NCI-H226 (cell line): ENCODE measurements at regions not wholly inside any gene's neighbourhood (a gene's known extent, or its start where the extent isn't known, plus 50 kb on each side); places are given as distances from the start of the nearest gene placed in this dataset.

Source experiments
- DNase-seq: peaks from one replicate; pipeline ENCODE4 v3.0.0-alpha.2; 2015

DNA sequence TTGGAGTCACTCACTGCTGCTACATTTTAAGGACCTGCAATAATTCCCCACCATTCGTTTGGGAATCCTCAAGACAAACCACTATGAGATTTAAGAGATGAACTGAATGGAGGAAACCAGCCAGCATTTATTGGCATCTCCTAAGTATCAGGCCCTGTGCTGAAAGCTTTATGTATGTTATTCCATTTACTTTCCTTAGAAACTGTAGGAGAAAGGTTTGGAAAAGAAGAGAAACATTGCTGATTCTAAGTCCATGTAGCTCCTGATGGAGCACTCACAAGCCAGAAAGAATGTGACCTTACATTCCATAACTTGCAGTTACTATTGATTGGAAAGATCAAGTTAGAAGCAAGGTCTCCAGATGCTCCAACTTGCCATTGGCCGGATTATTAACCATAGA lies 267.4 kb downstream of the GAS1 start:
- DNase-seq, result no peak

DNA sequence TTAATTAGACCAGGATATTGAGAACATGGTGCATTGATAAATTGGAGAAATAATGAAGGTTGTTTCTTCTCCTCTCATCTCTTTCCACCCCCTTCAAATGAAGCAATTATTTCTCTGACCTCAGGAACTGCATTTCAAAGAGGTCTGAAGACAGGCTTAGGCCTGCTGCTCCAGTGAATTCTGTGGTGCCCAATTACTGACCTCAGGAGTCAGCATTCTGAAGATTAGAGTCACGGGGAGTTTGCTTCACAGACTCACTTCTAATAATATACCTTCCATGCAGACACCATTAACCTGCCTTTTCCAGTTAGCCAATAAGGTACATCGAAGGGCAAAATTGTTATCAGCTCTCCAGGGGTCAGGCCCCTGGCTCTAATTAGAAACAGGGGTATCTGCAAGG lies 270.9 kb downstream of the GAS1 start:
- DNase-seq, result no peak

DNA sequence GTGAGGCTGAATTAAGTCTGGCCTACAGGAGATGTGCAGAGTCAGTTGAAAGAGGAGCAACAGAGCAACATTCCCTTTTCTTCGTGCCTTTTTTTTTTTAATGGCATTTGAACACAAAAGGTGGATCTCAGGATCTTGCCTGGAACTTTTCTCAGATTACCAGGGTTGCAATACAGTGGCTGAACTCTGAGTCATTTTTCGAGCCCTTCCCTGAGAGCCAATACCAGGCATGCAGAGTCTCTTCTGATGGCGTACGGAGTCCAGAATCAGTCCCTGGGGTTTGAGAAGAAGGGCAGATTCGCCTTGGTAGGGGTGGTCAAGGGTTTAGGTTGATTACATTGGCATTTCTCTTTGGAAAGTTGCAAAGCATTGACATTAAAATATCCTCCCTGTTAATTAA lies 271.5 kb downstream of the GAS1 start:
- DNase-seq, result no peak

- DNase-seq, result no peak
These were observed 272.8 kb downstream of the GAS1 start for GRCh38 chr9:86674487-86674886.

DNA sequence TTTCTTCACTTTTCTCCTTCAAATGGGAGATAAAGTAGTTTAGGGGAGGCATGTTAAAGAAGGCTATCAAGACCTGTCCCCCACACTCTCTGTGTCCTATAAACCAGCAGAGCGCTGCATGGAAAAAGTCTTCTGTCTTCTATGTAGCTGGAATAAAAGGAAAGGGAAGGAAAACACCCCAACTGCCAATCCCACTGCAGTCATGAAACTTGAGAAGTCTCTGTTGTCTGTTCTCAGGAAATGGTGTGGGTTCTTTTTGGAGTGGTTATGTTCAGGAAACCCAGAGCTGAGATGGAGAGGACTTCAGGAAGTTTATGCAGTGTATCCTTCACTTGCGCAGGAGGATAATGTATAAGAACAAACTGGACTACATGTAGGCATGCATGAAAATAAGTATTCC lies 274.3 kb downstream of the GAS1 start:
- DNase-seq, result no peak

DNA sequence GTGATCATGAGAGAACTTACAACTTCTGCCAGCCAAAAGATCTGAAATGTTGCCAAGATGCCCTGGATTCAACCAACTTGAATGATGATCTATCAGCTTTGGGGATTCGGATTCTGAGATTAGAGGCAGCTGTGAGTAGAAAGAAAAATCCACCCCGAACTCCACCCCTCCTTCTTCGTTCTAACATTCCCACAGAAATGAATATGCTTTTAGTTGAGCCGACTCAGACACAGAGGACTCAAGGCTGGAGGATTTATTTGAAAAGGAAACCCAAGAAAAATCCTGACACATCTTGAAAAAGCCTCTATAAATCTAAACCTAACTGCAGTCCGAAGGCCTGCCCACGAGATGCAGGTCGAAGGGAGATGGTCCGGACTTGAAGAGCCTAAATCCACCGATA lies 275.0 kb downstream of the GAS1 start:
- no peak for DNase-seq

- no peak for DNase-seq
These were observed 276.3 kb downstream of the GAS1 start for GRCh38 chr9:86671018-86671417.

DNA sequence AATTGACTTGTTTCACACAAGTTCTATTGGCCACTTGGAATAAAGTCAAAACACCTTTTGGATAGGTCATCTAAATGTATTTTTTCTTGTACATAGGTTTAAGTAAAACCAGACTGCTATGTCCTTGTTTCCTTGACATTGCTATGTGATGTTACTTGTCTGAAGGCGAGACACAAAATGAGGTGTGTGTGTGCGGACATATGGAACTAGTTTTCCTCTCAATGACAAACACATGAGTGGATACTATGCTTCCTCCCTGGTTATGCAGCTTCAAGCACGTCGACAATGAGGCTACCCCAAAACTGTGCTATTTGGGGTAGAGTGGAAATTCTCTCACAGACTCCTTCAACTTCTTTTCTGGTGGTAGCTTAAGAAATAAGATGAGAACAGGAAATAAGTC lies 276.8 kb downstream of the GAS1 start:
- no peak for DNase-seq

DNA sequence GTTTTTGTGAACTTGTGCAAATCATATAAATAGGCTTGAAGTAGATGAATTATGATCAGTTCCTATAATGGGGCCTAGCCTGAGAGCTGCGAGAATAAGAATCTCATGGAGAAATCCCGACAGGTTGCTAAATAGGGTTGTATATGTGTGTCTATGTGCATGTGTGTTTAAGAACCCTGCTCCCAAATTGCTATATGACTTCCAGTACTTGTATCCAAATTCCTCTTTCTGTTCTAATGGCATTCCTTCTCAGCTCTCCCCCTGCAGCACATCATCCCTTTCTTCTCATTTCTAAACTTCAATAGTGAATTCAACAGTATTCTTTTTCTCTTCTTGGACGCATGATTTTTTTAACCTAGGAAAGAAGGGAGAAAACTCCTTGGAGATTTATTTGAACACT lies 277.2 kb downstream of the GAS1 start:
- DNase-seq, result no peak

DNA sequence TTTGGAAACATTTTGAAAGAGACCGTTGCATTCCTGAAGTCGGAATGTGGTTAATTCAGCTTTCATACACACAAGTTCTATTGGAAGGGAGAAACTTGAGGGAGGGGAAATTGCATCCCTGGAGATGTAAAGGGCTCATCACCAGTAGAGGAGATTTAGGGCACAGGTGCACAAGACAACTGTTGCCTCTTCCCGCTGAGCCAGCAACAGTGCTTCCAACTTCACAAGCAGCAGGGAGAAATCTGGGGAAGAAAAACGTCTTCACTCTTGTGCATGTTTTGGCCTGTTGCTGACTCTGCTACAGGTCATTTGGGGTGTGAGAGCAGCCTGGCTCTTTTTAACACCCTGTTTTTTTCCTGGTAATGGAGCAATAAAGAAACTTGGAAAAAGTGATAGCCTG lies 277.9 kb downstream of the GAS1 start:
- DNase-seq, result no peak

DNA sequence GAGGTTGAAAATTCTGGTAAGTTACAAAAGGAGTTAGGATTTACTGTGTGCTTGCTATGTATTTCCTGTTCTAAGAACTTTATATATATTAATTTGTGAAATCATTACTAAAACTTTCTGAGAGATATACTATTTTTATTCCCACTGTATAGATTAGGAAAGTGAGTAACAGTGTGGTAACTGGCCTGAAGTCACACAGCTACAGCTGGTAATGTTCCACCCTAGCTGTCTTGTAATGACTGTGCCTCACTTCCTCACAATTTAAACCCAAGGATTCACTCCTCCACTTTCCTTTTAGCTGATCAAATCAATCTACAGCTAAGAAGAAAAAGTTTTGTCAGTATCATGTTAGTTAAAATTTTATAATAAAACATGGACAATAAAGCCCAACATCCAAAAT lies 278.8 kb downstream of the GAS1 start:
- DNase-seq, result no peak

GRCh38 chr9:86667307-86667706 lies 280.0 kb downstream of the GAS1 start:
- DNase-seq, result no peak

GRCh38 chr9:86665416-86665815 lies 281.9 kb downstream of the GAS1 start:
- no peak for DNase-seq

DNA sequence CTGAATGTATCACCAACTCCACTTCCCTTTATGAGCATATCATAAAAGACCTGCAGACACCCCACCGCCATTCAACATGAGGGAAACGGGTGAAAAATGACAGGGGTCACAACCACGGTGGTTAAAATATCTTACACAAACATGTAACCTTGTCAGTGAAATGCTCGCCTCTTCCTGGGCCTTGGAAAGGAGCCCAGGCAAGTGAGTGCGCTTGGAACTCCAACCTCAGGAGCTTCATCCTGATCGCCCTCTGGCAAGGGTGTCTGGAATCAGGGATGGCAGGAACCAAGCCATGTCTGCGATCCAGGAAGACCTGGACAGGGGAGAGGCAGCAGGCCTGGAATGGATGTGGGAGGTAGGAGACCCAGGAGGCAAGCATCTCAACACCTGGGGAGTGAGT lies 282.7 kb downstream of the GAS1 start:
- peak; percentile 60 for DNase-seq

- DNase-seq, result no peak
These were observed 283.4 kb downstream of the GAS1 start for GRCh38 chr9:86663905-86664304.

DNA sequence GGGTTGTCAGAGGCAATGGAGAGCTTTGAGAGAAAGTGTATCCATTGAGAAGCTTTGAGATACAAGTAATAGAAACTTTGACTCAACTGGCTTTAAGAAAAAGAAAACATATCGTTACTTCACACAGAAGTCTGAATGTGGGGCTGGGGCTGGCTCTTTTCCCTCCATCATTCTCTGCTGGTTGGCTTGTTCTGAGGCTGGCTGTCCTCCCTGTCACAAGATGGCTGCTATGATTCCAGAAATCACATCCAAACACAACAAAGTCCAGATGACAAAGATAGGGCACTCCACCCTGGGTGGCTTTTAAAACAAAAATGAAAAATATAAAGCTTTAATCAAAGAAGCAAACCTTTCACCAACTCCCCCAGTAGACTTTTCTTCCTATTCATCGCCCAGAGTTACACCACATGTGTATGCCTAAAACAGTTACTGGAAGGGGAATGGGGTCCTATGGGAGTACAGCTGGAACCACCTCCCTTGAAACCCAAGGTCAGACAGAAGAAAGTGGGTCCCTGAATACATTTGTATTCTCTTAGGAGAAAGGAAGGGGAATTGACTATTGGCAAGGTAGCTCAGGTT lies 284.3 kb downstream of the GAS1 start:
- DNase-seq, result no peak

DNA sequence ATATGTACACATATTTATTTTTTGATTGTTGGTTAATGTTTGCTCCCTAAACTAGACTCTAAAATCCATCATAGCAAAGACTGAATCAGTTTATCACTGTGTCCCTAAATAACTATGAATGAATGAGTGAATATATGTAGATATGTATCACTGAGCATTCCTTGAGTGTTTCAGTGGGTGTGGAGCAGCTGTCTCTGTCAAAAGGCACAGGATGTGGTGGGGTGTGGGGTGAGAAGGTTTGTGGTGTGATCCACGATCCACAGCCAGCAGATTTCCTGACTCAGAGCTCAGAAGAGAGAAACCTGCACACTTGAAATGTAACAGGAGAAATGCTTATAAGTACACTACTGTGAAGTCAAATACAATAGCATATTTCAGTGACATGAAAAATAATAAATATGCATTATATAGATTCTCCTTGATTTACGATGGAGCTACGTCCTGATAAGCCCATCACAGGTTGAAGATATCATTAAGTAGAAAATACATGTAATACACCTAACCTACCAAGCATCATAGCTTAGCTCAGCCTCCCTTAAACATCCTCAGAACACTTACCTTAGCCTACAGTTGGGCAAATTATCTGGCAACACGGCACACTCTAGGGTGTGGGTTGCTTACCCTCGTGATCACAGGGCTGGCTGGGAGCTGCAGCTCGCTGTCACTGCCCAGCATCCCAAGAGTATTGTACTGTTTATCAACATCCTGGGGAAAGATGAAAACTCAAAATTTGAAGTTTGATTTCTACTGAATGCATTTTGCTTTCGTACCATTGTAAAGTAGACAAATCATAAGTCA lies 287.0 kb downstream of the GAS1 start:
- DNase-seq, result peak; percentile 83

- DNase-seq, result no peak
These were observed 287.8 kb downstream of the GAS1 start for GRCh38 chr9:86659413-86660046.

GRCh38 chr9:86655147-86655546 lies 292.2 kb downstream of the GAS1 start:
- DNase-seq, result no peak

GRCh38 chr9:86653466-86653865 lies 293.8 kb downstream of the GAS1 start:
- DNase-seq, result no peak

DNA sequence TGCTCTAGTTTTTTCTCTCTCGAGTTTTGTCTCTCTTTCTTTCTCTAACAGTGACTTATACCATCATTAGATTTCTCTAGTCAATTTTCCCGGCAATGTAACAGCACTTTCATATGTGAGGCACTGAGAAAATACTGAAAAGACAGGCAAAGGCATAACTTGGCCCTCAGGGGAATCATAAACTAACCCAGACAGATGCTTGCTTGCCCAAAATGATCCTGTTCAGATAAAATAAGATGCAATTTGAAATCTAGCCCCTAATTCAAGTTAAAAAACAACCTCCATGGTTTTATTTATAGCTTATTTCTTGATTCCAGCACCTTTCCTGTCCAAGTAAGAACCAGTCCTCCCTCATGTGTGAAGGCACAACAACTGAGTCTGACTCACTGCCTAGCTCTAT lies 294.6 kb downstream of the GAS1 start:
- DNase-seq, result no peak

GRCh38 chr9:86649913-86650312 lies 295.7 kb upstream of the TUT7 start:
- DNase-seq, result no peak

DNA sequence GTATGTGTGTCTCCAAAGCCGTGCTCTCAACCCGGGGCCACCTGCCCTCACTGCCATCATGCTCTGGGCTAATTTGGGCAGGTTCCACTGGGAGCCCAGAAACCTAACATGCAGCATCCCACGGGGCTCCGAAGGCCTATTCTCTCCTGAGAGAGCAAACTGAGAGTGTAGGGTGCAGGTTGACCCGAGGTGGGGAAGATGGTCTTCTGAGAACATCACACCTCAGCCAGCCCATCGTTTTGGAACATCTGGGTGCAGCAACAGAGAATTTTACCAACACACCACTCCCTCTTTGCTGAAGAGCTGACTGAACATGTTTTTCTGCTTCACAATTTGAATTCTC lies 294.6 kb upstream of the TUT7 start:
- DNase-seq, result no peak

GRCh38 chr9:86648156-86648827 lies 294.1 kb upstream of the TUT7 start:
- no peak for DNase-seq
